ENCODE measurements at regions not wholly inside any gene's neighbourhood (a gene's known extent, or its start where the extent isn't known, plus 50 kb on each side); places are given as distances from the start of the nearest gene placed in this dataset.

GRCh38 chr14:82362452-82362851 lies 828.8 kb upstream of the SEL1L start:
- DNase-seq (ENCODE audit: low read depth): no peak
- TF ChIP-seq CTCF (IDR thresholded peaks at IDR 0.05; ENCODE audit: insufficient read depth, low read depth, low read length, missing control alignments): no peak
- no peak overlapping the region for H3K4me3 ChIP-seq (ENCODE audit: low read depth, low read length)

GRCh38 chr14:82365471-82365870 lies 831.8 kb upstream of the SEL1L start:
- TF ChIP-seq CTCF (IDR thresholded peaks at IDR 0.05; ENCODE audit: insufficient read depth, low read depth, low read length, missing control alignments): no peak
- no peak for DNase-seq (ENCODE audit: low read depth)
- H3K4me3 ChIP-seq (ENCODE audit: low read depth, low read length): no peak overlapping the region

- TF ChIP-seq CTCF (IDR thresholded peaks at IDR 0.05; ENCODE audit: insufficient read depth, low read depth, low read length, missing control alignments): no peak
- H3K4me3 ChIP-seq (ENCODE audit: low read depth, low read length): no peak overlapping the region
- no peak for DNase-seq (ENCODE audit: low read depth)
Measured at GRCh38 chr14:82366803-82367202, 833.1 kb upstream of the SEL1L start.

- no peak for TF ChIP-seq CTCF (IDR thresholded peaks at IDR 0.05; ENCODE audit: insufficient read depth, low read depth, low read length, missing control alignments)
- no peak for DNase-seq (ENCODE audit: low read depth)
- H3K4me3 ChIP-seq (ENCODE audit: low read depth, low read length): no peak overlapping the region
Measured at GRCh38 chr14:82379291-82379690, 845.6 kb upstream of the SEL1L start.

- no peak for DNase-seq (ENCODE audit: low read depth)
- H3K4me3 ChIP-seq (ENCODE audit: low read depth, low read length): no peak overlapping the region
Measured at GRCh38 chr14:82385048-82385447, 851.4 kb upstream of the SEL1L start.

GRCh38 chr14:82387699-82388098 lies 854.0 kb upstream of the SEL1L start:
- no peak for TF ChIP-seq CTCF (IDR thresholded peaks at IDR 0.05; ENCODE audit: insufficient read depth, low read depth, low read length, missing control alignments)
- H3K4me3 ChIP-seq (ENCODE audit: low read depth, low read length): no peak overlapping the region
- no peak for DNase-seq (ENCODE audit: low read depth)

More at GRCh38 chr14:82385048-82385447, 851.4 kb upstream of the SEL1L start:
- TF ChIP-seq CTCF (IDR thresholded peaks at IDR 0.05; ENCODE audit: insufficient read depth, low read depth, low read length, missing control alignments): no peak

- no peak for TF ChIP-seq CTCF (IDR thresholded peaks at IDR 0.05; ENCODE audit: insufficient read depth, low read depth, low read length, missing control alignments)
- no peak overlapping the region for H3K4me3 ChIP-seq (ENCODE audit: low read depth, low read length)
- no peak for DNase-seq (ENCODE audit: low read depth)
Measured at GRCh38 chr14:82388488-82388887, 854.8 kb upstream of the SEL1L start.

Data from GM12865 (cell line).